Smooth muscle cell (in vitro differentiated cells): ENCODE measurements at regions not wholly inside any gene's neighbourhood (a gene's known extent, or its start where the extent isn't known, plus 50 kb on each side); places are given as distances from the start of the nearest gene placed in this dataset.

Experiments
- DNase-seq: peaks from one replicate; lab custom pipeline; 2025; ENCODE audit not compliant: unreplicated experiment; lab: John Stamatoyannopoulos, UW
- H2AFZ ChIP-seq: fragments of 200-600 bp; sonication (generic); 2 replicates; pipeline ENCODE4 v1.6.0; 2016; ENCODE audit warnings: antibody characterized with exemption, low read depth, mild to moderate bottlenecking
- H3F3A ChIP-seq: fragments of 200-600 bp; sonication (generic); 2 replicates; pipeline ENCODE4 v1.6.0; 2017; ENCODE audit warnings: antibody characterized with exemption, low read depth
- H3K27ac ChIP-seq: fragments of 200-600 bp; sonication (generic); 2 replicates; pipeline ENCODE4 v1.5.1; 2016; ENCODE audit warnings: low read depth, mild to moderate bottlenecking
- H3K27me3 ChIP-seq: fragments of 200-600 bp; sonication (generic); 2 replicates; pipeline ENCODE4 v1.6.1; 2016; ENCODE audit warnings: low read depth, mild to moderate bottlenecking
- H3K36me3 ChIP-seq: fragments of 200-600 bp; sonication (generic); 2 replicates; pipeline ENCODE4 v1.5.1; 2016; ENCODE audit warnings: low read depth
- H3K4me1 ChIP-seq: fragments of 200-600 bp; sonication (generic); 2 replicates; pipeline ENCODE4 v1.5.1; 2016; ENCODE audit warnings: low read depth
- H3K4me2 ChIP-seq: fragments of 200-600 bp; sonication (generic); 2 replicates; pipeline ENCODE4 v1.6.0; 2016; ENCODE audit warnings: mild to moderate bottlenecking
- H3K4me3 ChIP-seq: fragments of 200-600 bp; sonication (generic); 2 replicates; pipeline ENCODE4 v1.5.1; 2016; ENCODE audit warnings: mild to moderate bottlenecking
- H3K79me2 ChIP-seq: fragments of 200-600 bp; sonication (generic); 2 replicates; pipeline ENCODE4 v1.6.0; 2016; ENCODE audit warnings: low read depth, mild to moderate bottlenecking
- H3K9ac ChIP-seq: fragments of 200-600 bp; sonication (generic); 2 replicates; pipeline ENCODE4 v1.6.0; 2016; ENCODE audit warnings: low read depth
- H3K9me3 ChIP-seq: fragments of 200-600 bp; sonication (generic); replicated peaks from 2 replicates; pipeline ENCODE4 v1.5.1; 2016; ENCODE audit warnings: low read depth
- H4K20me1 ChIP-seq: fragments of 200-600 bp; sonication (generic); 2 replicates; pipeline ENCODE4 v1.6.0; 2016; ENCODE audit warnings: low read depth
- CTCF ChIP-seq: fragments of 200-600 bp; sonication (generic); IDR thresholded peaks from 2 replicates; pipeline ENCODE4 v1.5.1; 2017; ENCODE audit warnings: borderline replicate concordance, mild to moderate bottlenecking, antibody characterized with exemption; ENCODE audit not compliant: insufficient read depth, poor library complexity, severe bottlenecking
- WGBS: methylation state at CpG from one replicate; pipeline ENCODE4 v1.1.7; 2016; ENCODE audit warnings: low lambda C conversion rate; 5-methylcytosine and 5-hydroxymethylcytosine counted together

- Histone ChIP-seq H3K9ac (no peak overlapping the region), H3K27ac (no peak overlapping the region), H3K4me1 (peaks cover 18% of the 10 kb centered on the region), H3K4me3 (no peak overlapping the region), H3K9me3 (no peaks in the 10 kb centered on the region), H3K4me2 (no peak overlapping the region), H3F3A (peaks cover 13% of the 10 kb centered on the region), H4K20me1 (no peaks in the 10 kb centered on the region), H3K27me3 (no peaks in the 10 kb centered on the region), H2AFZ (no peak overlapping the region), H3K36me3 (no peaks in the 10 kb centered on the region), H3K79me2 (no peaks in the 10 kb centered on the region)
- WGBS: 94% methylated on average over 9 of the region's 9 CpGs
- no peak for DNase-seq
- no peak for TF ChIP-seq CTCF
Measured at GRCh38 chr2:215746226-215746886, 267.0 kb downstream of the MREG start.

GRCh38 chr2:215745331-215745730 lies 268.0 kb downstream of the MREG start:
- Histone ChIP-seq H4K20me1 (no peaks in the 10 kb centered on the region), H3K36me3 (no peaks in the 10 kb centered on the region), H2AFZ (no peak overlapping the region), H3K4me1 (peaks cover 8% of the 10 kb centered on the region), H3F3A (peaks cover 4% of the 10 kb centered on the region), H3K9me3 (no peaks in the 10 kb centered on the region), H3K27me3 (no peaks in the 10 kb centered on the region), H3K27ac (no peak overlapping the region), H3K79me2 (no peaks in the 10 kb centered on the region), H3K4me2 (no peak overlapping the region), H3K9ac (no peak overlapping the region), H3K4me3 (no peak overlapping the region)
- DNase-seq: no peak
- no peak for TF ChIP-seq CTCF
- WGBS: 97% methylated on average over 2 of the region's 2 CpGs

- no peak overlapping the region for H3K4me3 ChIP-seq
- no peak overlapping the region for H3K4me2 ChIP-seq
- no peak overlapping the region for H2AFZ ChIP-seq
- no peak overlapping the region for H3K9ac ChIP-seq
- H3K27me3 ChIP-seq: no peaks in the 10 kb centered on the region
- no peaks in the 10 kb centered on the region for H3K36me3 ChIP-seq
- peaks cover 5% of the 10 kb centered on the region for H3K4me1 ChIP-seq
- H3K27ac ChIP-seq: no peak overlapping the region
- no peaks in the 10 kb centered on the region for H3K79me2 ChIP-seq
- no peak for TF ChIP-seq CTCF
- no peaks in the 10 kb centered on the region for H4K20me1 ChIP-seq
- WGBS: 96% methylated on average over 4 of the region's 4 CpGs
- no peaks in the 10 kb centered on the region for H3F3A ChIP-seq
- H3K9me3 ChIP-seq: no peaks in the 10 kb centered on the region
- DNase-seq: no peak
Measured at GRCh38 chr2:215744514-215744913, 268.8 kb downstream of the MREG start.

GRCh38 chr2:215743066-215743465 lies 270.3 kb downstream of the MREG start:
- Histone ChIP-seq H3K79me2 (no peaks in the 10 kb centered on the region), H3K27ac (no peak overlapping the region), H2AFZ (no peak overlapping the region), H3K4me3 (no peak overlapping the region), H4K20me1 (no peaks in the 10 kb centered on the region), H3F3A (no peaks in the 10 kb centered on the region), H3K9ac (no peak overlapping the region), H3K27me3 (no peaks in the 10 kb centered on the region), H3K9me3 (no peaks in the 10 kb centered on the region), H3K36me3 (no peaks in the 10 kb centered on the region), H3K4me2 (no peak overlapping the region), H3K4me1 (no peaks in the 10 kb centered on the region)
- no peak for TF ChIP-seq CTCF
- DNase-seq: no peak
